ENCODE measurements at regions not wholly inside any gene's neighbourhood (a gene's known extent, or its start where the extent isn't known, plus 50 kb on each side); places are given as distances from the start of the nearest gene placed in this dataset.

DNA sequence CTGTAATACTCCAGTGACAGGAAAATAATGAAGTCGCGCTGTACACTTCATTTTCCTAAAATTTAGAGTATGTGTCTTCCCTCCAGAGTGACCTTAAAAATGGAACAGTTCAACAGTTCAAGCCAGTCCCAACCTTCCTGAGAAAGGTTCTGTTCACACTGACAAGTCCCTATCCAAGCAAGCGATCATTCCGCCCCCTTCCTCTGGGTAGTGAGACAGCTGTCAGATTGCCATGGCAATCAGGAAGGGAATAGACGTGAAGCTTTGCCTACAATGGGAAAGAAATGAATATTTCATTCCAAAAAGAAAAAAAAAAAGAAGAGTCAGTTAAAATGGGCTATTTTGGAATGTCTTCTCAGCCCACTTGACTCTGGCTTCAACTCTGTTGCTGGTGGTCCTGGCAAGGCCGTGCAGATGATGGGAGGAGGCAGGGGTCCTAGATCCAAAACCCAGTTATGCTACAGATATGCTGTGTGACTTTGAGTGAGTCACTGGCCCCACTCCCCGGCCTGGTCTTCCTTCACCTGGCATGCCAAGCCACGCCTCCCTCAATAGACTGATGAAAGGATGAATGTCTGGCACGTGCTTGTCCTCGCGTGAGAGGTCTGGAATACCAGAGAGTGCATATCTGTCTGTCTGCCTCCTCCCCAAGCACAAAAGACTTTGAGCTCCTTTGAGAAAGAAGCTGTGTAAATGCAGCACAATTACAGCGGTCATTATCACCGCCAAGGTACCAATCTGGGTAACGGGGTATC is 165.8 kb upstream of the WWC1 start:
- TF ChIP-seq CTCF (IDR thresholded peaks at IDR 0.05; ENCODE audit: extremely low read depth, insufficient read depth, missing control alignments): no peak
- in situ Hi-C loops (cut with MboI; ENCODE audit: low pct_unique_long_range_greater_than_20kb, low sequenced_read_pairs, unreplicated experiment): loop anchor here (10.0 kb wide), 1 partner anchor 89 kb away; no protein-coding TSS in a partner anchor
- DNase-seq (ENCODE audit: low spot score): no peak

DNA sequence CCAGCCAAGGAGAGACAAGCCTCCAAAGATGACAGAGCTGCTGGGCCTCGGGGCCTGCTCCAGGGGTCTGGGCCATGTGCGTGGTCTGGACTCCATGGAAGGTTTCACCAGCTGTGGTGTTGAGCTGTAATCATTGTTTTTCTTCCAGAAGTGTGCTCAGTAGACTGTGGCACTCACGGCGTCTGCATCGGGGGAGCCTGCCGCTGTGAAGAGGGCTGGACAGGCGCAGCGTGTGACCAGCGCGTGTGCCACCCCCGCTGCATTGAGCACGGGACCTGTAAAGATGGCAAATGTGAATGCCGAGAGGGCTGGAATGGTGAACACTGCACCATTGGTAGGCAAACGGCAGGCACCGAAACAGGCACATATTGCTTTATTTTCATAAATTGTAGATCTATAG is 164.8 kb upstream of the WWC1 start:
- in situ Hi-C loops (cut with MboI; ENCODE audit: low pct_unique_long_range_greater_than_20kb, low sequenced_read_pairs, unreplicated experiment): loop anchor here (10.0 kb wide), 1 partner anchor 88 kb away; no protein-coding TSS in a partner anchor
- no peak for DNase-seq (ENCODE audit: low spot score)

DNA sequence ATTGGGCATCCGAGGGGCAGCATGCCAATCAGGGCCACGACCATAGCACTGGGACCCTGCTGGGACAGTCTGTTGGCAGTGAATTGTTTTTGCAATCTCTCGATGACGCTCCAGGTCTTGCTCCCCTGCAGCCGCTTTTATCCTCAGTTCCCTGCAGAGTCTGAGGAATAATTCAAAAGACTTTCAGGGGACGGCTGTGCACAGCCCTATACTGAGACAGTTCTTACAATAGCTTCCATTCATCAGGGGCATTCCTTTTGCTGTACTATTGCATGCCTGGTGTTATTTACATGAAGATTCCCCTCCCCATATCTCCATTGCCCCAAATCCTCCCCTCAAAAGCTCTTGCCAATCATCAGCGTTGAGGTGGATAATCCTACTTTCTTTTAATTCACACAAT is 163.3 kb upstream of the WWC1 start:
- no peak for DNase-seq (ENCODE audit: low spot score)
- in situ Hi-C loops (cut with MboI; ENCODE audit: low pct_unique_long_range_greater_than_20kb, low sequenced_read_pairs, unreplicated experiment): loop anchor here (10.0 kb wide), 1 partner anchor 87 kb away; no protein-coding TSS in a partner anchor
- no peak for TF ChIP-seq CTCF (IDR thresholded peaks at IDR 0.05; ENCODE audit: extremely low read depth, insufficient read depth, missing control alignments)

More for the DNA sequence above, 164.8 kb upstream of the WWC1 start:
- TF ChIP-seq CTCF (IDR thresholded peaks at IDR 0.05; ENCODE audit: extremely low read depth, insufficient read depth, missing control alignments): no peak

DNA sequence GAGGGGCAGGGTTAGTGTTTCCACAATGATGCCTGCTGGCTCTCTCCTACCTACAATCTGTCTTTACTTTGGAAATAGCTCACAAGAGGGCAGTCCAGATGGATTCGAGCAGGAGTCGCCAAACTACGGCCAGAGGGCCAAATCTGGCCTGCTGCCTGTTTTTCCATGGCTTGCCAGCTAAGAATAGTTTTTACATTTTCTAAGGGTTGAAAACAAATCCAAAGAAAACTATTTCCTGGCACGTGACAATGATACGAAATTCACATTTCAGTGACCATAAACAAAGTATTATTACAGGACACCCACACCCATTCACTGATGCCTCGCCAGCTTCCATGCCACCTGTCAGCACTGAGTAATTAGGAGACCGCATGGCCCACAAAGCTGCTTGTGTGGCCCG is 162.9 kb upstream of the WWC1 start:
- no peak for DNase-seq (ENCODE audit: low spot score)
- no peak for TF ChIP-seq CTCF (IDR thresholded peaks at IDR 0.05; ENCODE audit: extremely low read depth, insufficient read depth, missing control alignments)
- in situ Hi-C loops (cut with MboI; ENCODE audit: low pct_unique_long_range_greater_than_20kb, low sequenced_read_pairs, unreplicated experiment): loop anchor here (10.0 kb wide), 1 partner anchor 86 kb away; no protein-coding TSS in a partner anchor

DNA sequence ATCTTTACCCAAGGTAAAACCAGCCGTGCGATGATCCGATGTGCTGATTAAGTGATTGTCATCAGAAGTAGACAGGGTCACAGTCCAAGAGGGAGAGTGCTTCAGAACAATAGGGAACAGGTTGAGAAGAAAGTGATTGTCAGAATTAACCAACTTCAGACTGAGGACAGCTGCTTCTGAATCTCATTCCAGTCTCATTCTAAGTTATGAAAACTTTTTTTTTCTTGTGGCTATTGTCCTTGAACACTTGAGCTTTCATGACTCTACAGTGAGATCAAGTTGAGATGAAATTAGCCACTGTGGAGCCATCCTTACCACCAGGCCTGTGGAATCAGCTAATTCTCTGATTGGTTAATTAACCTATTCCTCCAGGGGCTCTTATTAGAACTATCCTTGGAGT is 159.9 kb upstream of the WWC1 start:
- DNase-seq (ENCODE audit: low spot score): no peak
- TF ChIP-seq CTCF (IDR thresholded peaks at IDR 0.05; ENCODE audit: extremely low read depth, insufficient read depth, missing control alignments): no peak
- in situ Hi-C loops (cut with MboI; ENCODE audit: low pct_unique_long_range_greater_than_20kb, low sequenced_read_pairs, unreplicated experiment): no loop called here

GRCh38 chr5:168132241-168132641 is 159.2 kb upstream of the WWC1 start:
- in situ Hi-C loops (cut with MboI; ENCODE audit: low pct_unique_long_range_greater_than_20kb, low sequenced_read_pairs, unreplicated experiment): no loop called here
- no peak for TF ChIP-seq CTCF (IDR thresholded peaks at IDR 0.05; ENCODE audit: extremely low read depth, insufficient read depth, missing control alignments)
- no peak for DNase-seq (ENCODE audit: low spot score)
